Osteoblast (primary cell): ENCODE measurements at regions not wholly inside any gene's neighbourhood (a gene's known extent, or its start where the extent isn't known, plus 50 kb on each side); places are given as distances from the start of the nearest gene placed in this dataset.
"Not testable (repeated sequence)": the region's sequence is repeated elsewhere in the genome, so short reads cannot be mapped to it uniquely, and the experiment has no call there.

Source experiments
- DNase-seq: peaks from one replicate; pipeline ENCODE4 v3.0.0; 2011; ENCODE audit warnings: low spot score, mixed read lengths; ENCODE audit not compliant: insufficient read length; ENCODE audit errors: missing footprints
- H2AFZ ChIP-seq: 2 replicates; pipeline ENCODE4 v1.6.0; 2011; ENCODE audit warnings: mild to moderate bottlenecking, low read length
- H3K27ac ChIP-seq: 2 replicates; pipeline ENCODE4 v1.5.1; 2011; ENCODE audit warnings: mild to moderate bottlenecking, low read depth, low read length, moderate library complexity
- H3K27me3 ChIP-seq: 2 replicates; pipeline ENCODE4 v1.6.0; 2012; ENCODE audit warnings: mild to moderate bottlenecking, control low read depth, inconsistent platforms, low read length, moderate library complexity; ENCODE audit not compliant: insufficient read depth
- H3K36me3 ChIP-seq: 2 replicates; pipeline ENCODE4 v1.5.1; 2011; ENCODE audit warnings: mild to moderate bottlenecking, low read length, control low read depth, moderate library complexity; ENCODE audit not compliant: insufficient read depth
- H3K4me1 ChIP-seq: 2 replicates; pipeline ENCODE4 v1.5.1; 2011; ENCODE audit warnings: mild to moderate bottlenecking, low read length, control low read depth, moderate library complexity; ENCODE audit not compliant: insufficient read depth
- H3K4me2 ChIP-seq: 2 replicates; pipeline ENCODE4 v1.6.0; 2011; ENCODE audit warnings: mild to moderate bottlenecking, low read length; ENCODE audit not compliant: insufficient read depth
- H3K4me3 ChIP-seq: fragments of 200-600 bp; sonication (generic); 3 replicates; pipeline ENCODE4 v1.5.1; 2012; ENCODE audit warnings: mild to moderate bottlenecking, low read length, inconsistent platforms; ENCODE audit not compliant: insufficient read depth
- H3K79me2 ChIP-seq: 2 replicates; pipeline ENCODE4 v1.6.0; 2012; ENCODE audit warnings: mild to moderate bottlenecking, low read length, control low read depth, inconsistent platforms; ENCODE audit not compliant: insufficient read depth
- H3K9me3 ChIP-seq: 2 replicates; pipeline ENCODE4 v1.5.1; 2011; ENCODE audit warnings: low read depth, low read length, control low read depth
- H4K20me1 ChIP-seq: 2 replicates; pipeline ENCODE4 v1.6.0; 2012; ENCODE audit warnings: mild to moderate bottlenecking, low read length, control low read depth; ENCODE audit not compliant: insufficient read depth
- TF ChIP-seq, protein P1 (sequence below): IDR thresholded peaks from 2 replicates; pipeline ENCODE4 v1.5.1; 2011; ENCODE audit warnings: mild to moderate bottlenecking, low read depth, low read length, moderate library complexity; ENCODE audit errors: extremely low read depth

DNA sequence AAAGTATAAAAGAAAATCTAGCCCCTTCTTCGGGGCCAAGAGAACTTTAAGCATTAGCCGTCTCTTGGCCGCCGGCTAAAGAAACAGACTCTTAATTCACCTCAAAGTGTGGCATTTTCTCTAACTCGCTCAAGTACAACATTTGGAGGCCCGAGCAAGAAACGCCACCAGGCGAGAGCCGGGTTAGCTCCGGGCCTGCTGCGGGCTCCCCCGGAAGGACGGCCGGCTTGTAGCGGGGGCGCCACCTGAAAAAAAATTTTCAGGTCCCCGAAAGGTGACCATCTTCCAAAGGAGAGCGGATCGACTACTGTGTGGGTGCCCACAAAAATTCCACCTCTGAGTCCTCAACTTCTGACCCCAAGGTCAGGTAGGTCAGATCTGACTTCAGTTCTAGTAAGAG, 156.0 kb downstream of the DEFB131A start:
- DNase-seq = no peak
- H3K4me2 ChIP-seq = no peak overlapping the region
- no peaks in the 10 kb centered on the region for H3K9me3 ChIP-seq
- H2AFZ ChIP-seq = no peak overlapping the region
- H3K36me3 ChIP-seq = no peaks in the 10 kb centered on the region
- H3K4me1 ChIP-seq = no peaks in the 10 kb centered on the region
- H3K27me3 ChIP-seq = no peaks in the 10 kb centered on the region
- TF ChIP-seq, protein P1, sequence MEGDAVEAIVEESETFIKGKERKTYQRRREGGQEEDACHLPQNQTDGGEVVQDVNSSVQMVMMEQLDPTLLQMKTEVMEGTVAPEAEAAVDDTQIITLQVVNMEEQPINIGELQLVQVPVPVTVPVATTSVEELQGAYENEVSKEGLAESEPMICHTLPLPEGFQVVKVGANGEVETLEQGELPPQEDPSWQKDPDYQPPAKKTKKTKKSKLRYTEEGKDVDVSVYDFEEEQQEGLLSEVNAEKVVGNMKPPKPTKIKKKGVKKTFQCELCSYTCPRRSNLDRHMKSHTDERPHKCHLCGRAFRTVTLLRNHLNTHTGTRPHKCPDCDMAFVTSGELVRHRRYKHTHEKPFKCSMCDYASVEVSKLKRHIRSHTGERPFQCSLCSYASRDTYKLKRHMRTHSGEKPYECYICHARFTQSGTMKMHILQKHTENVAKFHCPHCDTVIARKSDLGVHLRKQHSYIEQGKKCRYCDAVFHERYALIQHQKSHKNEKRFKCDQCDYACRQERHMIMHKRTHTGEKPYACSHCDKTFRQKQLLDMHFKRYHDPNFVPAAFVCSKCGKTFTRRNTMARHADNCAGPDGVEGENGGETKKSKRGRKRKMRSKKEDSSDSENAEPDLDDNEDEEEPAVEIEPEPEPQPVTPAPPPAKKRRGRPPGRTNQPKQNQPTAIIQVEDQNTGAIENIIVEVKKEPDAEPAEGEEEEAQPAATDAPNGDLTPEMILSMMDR = no peak
- no peak overlapping the region for H3K4me3 ChIP-seq
- no peaks in the 10 kb centered on the region for H4K20me1 ChIP-seq
- H3K79me2 ChIP-seq = no peaks in the 10 kb centered on the region
- H3K27ac ChIP-seq = no peak overlapping the region

GRCh38 chr4:9602389-9602914, 158.2 kb downstream of the DEFB131A start:
- H3K4me2 ChIP-seq = no peak overlapping the region
- no peak overlapping the region for H2AFZ ChIP-seq
- no peak overlapping the region for H3K4me3 ChIP-seq
- H3K4me1 ChIP-seq = no peaks in the 10 kb centered on the region
- H4K20me1 ChIP-seq = no peaks in the 10 kb centered on the region
- H3K27ac ChIP-seq = no peak overlapping the region
- TF ChIP-seq, protein P1 = no peak
- H3K9me3 ChIP-seq = no peaks in the 10 kb centered on the region
- no peaks in the 10 kb centered on the region for H3K27me3 ChIP-seq
- no peaks in the 10 kb centered on the region for H3K79me2 ChIP-seq
- H3K36me3 ChIP-seq = no peaks in the 10 kb centered on the region
- no peak for DNase-seq

- H3K4me2 ChIP-seq, H3K36me3 ChIP-seq, H3K79me2 ChIP-seq, H4K20me1 ChIP-seq, H3K4me3 ChIP-seq, H3K9me3 ChIP-seq, H3K4me1 ChIP-seq, DNase-seq, H2AFZ ChIP-seq, H3K27me3 ChIP-seq, H3K27ac ChIP-seq: not testable (repeated sequence)
Measured at GRCh38 chr4:9604031-9604892, 160.0 kb downstream of the DEFB131A start.

GRCh38 chr4:9604893-9605190, 160.6 kb downstream of the DEFB131A start:
- not testable (repeated sequence) for H3K4me3 ChIP-seq, H3K27ac ChIP-seq, DNase-seq, H3K36me3 ChIP-seq, H3K79me2 ChIP-seq, H3K4me2 ChIP-seq, H3K4me1 ChIP-seq, H2AFZ ChIP-seq, H3K27me3 ChIP-seq, H3K9me3 ChIP-seq, H4K20me1 ChIP-seq

- Histone ChIP-seq H3K9me3 (no peaks in the 10 kb centered on the region), H3K4me1 (no peaks in the 10 kb centered on the region), H3K79me2 (no peaks in the 10 kb centered on the region), H3K27me3 (no peaks in the 10 kb centered on the region), H3K27ac (no peak overlapping the region), H3K4me3 (no peak overlapping the region), H3K36me3 (no peaks in the 10 kb centered on the region), H2AFZ (no peak overlapping the region), H3K4me2 (no peak overlapping the region), H4K20me1 (no peaks in the 10 kb centered on the region)
- TF ChIP-seq, protein P1 = no peak
- no peak for DNase-seq
Measured at GRCh38 chr4:9608300-9608699, 164.1 kb downstream of the DEFB131A start.

- H3K79me2 ChIP-seq, H3K27me3 ChIP-seq, H4K20me1 ChIP-seq, H2AFZ ChIP-seq, H3K4me3 ChIP-seq, H3K4me2 ChIP-seq, H3K4me1 ChIP-seq, H3K9me3 ChIP-seq, H3K36me3 ChIP-seq, H3K27ac ChIP-seq, DNase-seq: not testable (repeated sequence)
Measured at GRCh38 chr4:9610321-9610720, 166.1 kb downstream of the DEFB131A start.
